Coronary artery (tissue), 2 donors: ENCODE measurements at regions not wholly inside any gene's neighbourhood (a gene's known extent, or its start where the extent isn't known, plus 50 kb on each side); places are given as distances from the start of the nearest gene placed in this dataset.
A peak's percentile ranks its signal among the peaks of the same experiment; 100 is the strongest.

Source experiments
- DNase-seq: peaks from one replicate; pipeline ENCODE4 v3.0.0-alpha.2; 2017; ENCODE audit warnings: low spot score
- H3K27ac ChIP-seq, 2 donors: fragments of 200-600 bp; sonication (generic); one replicate each; pipeline ENCODE4 v1.5.1; 2016 to 2019
- H3K4me3 ChIP-seq: fragments of 200-600 bp; sonication (generic); 2 replicates; pipeline ENCODE4 v1.5.1; 2016; ENCODE audit warnings: mild to moderate bottlenecking, moderate library complexity
- CTCF ChIP-seq: fragments of 200-600 bp; sonication (generic); IDR thresholded peaks from one replicate; pipeline ENCODE4 v1.5.1; 2019; ENCODE audit warnings: antibody characterized with exemption

- Histone ChIP-seq H3K27ac (peak overlapping the region in 1 of 2 donors; percentile 16), H3K4me3 (peak overlapping the region; percentile 70)
- DNase-seq: peak; percentile 70
- TF ChIP-seq CTCF: no peak
These were observed 210.5 kb downstream of the ERMARD start for GRCh38 chr6:169961772-169962561.

- H3K4me3 ChIP-seq: no peak overlapping the region
- peak; percentile 54 for DNase-seq
These were observed 209.6 kb downstream of the ERMARD start for GRCh38 chr6:169960886-169961611.

GRCh38 chr6:169960521-169960885 is 209.1 kb downstream of the ERMARD start:
- peak; percentile 56 for DNase-seq
- TF ChIP-seq CTCF: no peak
- Histone ChIP-seq H3K27ac (no peak overlapping the region), H3K4me3 (no peak overlapping the region)

More at GRCh38 chr6:169960886-169961611, 209.6 kb downstream of the ERMARD start:
- no peak overlapping the region for H3K27ac ChIP-seq
- TF ChIP-seq CTCF: no peak

- Histone ChIP-seq H3K27ac (no peak overlapping the region), H3K4me3 (no peak overlapping the region)
- DNase-seq: peak; percentile 63
- TF ChIP-seq CTCF: no peak
These were observed 208.6 kb downstream of the ERMARD start for GRCh38 chr6:169960003-169960344.

GRCh38 chr6:169959136-169960002 is 207.9 kb downstream of the ERMARD start:
- Histone ChIP-seq H3K27ac (no peak overlapping the region), H3K4me3 (no peak overlapping the region)
- no peak for TF ChIP-seq CTCF
- peak; percentile 71 for DNase-seq

GRCh38 chr6:169958510-169958909 is 207.1 kb downstream of the ERMARD start:
- Histone ChIP-seq H3K27ac (no peak overlapping the region), H3K4me3 (no peak overlapping the region)
- peak; percentile 45 for DNase-seq
- no peak for TF ChIP-seq CTCF
